ENCODE measurements at regions not wholly inside any gene's neighbourhood (a gene's known extent, or its start where the extent isn't known, plus 50 kb on each side); places are given as distances from the start of the nearest gene placed in this dataset.

DNA sequence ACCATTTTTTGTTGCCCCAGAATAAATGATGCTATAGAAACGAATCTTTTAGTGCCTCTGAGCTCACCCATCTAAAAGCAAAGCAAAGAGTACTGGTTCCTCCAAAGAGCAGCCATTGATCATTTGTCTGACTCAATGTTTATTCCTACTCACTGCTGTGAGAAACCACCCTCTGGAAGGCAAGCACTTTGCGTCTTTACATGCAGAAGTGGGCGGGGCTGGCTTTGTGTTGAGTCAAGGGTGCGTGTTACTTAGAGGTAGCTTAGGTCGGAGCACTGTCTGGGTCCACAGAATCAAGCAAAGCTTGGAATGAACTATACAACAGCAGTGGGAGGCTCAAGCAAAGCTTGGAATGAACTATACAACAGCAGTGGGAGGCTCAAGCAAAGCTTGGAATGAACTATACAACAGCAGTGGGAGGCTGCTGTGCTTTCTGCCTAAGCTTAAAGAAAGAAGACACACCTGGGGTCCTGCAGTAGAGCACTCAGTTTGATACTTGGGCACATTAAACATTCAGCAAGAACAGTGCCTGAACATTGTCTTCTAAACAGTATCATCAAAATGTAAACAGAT, 77.2 kb upstream of the PRICKLE1 start:
- TF ChIP-seq, protein P1, sequence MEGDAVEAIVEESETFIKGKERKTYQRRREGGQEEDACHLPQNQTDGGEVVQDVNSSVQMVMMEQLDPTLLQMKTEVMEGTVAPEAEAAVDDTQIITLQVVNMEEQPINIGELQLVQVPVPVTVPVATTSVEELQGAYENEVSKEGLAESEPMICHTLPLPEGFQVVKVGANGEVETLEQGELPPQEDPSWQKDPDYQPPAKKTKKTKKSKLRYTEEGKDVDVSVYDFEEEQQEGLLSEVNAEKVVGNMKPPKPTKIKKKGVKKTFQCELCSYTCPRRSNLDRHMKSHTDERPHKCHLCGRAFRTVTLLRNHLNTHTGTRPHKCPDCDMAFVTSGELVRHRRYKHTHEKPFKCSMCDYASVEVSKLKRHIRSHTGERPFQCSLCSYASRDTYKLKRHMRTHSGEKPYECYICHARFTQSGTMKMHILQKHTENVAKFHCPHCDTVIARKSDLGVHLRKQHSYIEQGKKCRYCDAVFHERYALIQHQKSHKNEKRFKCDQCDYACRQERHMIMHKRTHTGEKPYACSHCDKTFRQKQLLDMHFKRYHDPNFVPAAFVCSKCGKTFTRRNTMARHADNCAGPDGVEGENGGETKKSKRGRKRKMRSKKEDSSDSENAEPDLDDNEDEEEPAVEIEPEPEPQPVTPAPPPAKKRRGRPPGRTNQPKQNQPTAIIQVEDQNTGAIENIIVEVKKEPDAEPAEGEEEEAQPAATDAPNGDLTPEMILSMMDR (optimal IDR thresholded peaks at IDR 0.05 in 1 of 3, IDR thresholded peaks at IDR 0.05 in 1 of 3, conservative IDR thresholded peaks at IDR 0.05 in 1 of 3; ENCODE audit: extremely low read depth in 1 of 3, insufficient read depth in 2 of 3, low read length in 3 of 3) = no peak
- TF ChIP-seq EZH2 (IDR thresholded peaks at IDR 0.05; ENCODE audit: low read length) = no peak

Measured in keratinocyte (primary cell).